H1 (cell line): ENCODE measurements at regions not wholly inside any gene's neighbourhood (a gene's known extent, or its start where the extent isn't known, plus 50 kb on each side); places are given as distances from the start of the nearest gene placed in this dataset.

ENCODE experiments used
- CTCF ChIA-PET: fragments of 300-600 bp; sonication (Branson Sonifier 250); formaldehyde crosslinking; loops from one replicate; lab custom pipeline; 2021; ENCODE audit not compliant: partially characterized antibody; lab: Charles Lee
- POLR2A ChIA-PET: fragments of 300-600 bp; sonication (Branson Sonifier 250); formaldehyde crosslinking; loops from one replicate; lab custom pipeline; 2021; ENCODE audit warnings: inconsistent platforms; ENCODE audit not compliant: partially characterized antibody; lab: Charles Lee
- DNase-seq, 2 experiments: peaks; one replicate each; pipeline versions ENCODE4 v3.0.0 to v3.0.0-alpha.2; 2010 to 2022; ENCODE audit warnings: low spot score in 2 of 2, low read depth in 1 of 2, mixed read lengths in 1 of 2
- FAIRE-seq: peaks from 2 replicates; lab custom pipeline; 2011; peaks lifted over from hg19 to GRCh38; lab: Jason Lieb, UNC
- H2AFZ ChIP-seq: 2 replicates; pipeline ENCODE4 v1.8.1; 2012; ENCODE audit warnings: low read length, inconsistent platforms
- H2AK5ac ChIP-seq: 2 replicates; pipeline ENCODE4 v1.6.1; 2013; ENCODE audit warnings: low read depth, low read length
- H2BK120ac ChIP-seq: replicated peaks from 2 replicates; pipeline ENCODE3; 2013; ENCODE audit warnings: low read depth, low read length, inconsistent platforms
- H2BK12ac ChIP-seq: 2 replicates; pipeline ENCODE4 v1.6.1; 2013; ENCODE audit warnings: low read depth, low read length
- H2BK15ac ChIP-seq: 2 replicates; pipeline ENCODE4 v1.6.1; 2013; ENCODE audit warnings: low read length
- H2BK20ac ChIP-seq: 2 replicates; pipeline ENCODE4 v1.6.1; 2013; ENCODE audit warnings: low read length
- H2BK5ac ChIP-seq: 2 replicates; pipeline ENCODE4 v1.6.1; 2013; ENCODE audit warnings: low read depth, low read length
- H3K14ac ChIP-seq: 2 replicates; pipeline ENCODE4 v1.6.1; 2013; ENCODE audit warnings: inconsistent platforms; ENCODE audit not compliant: insufficient read length
- H3K18ac ChIP-seq: 2 replicates; pipeline ENCODE4 v1.6.1; 2013; ENCODE audit warnings: low read length; ENCODE audit errors: extremely low read depth
- H3K23ac ChIP-seq: 2 replicates; pipeline ENCODE4 v1.6.1; 2013; ENCODE audit warnings: inconsistent platforms; ENCODE audit not compliant: insufficient read length
- H3K23me2 ChIP-seq: 2 replicates; pipeline ENCODE4 v1.6.1; 2013; ENCODE audit warnings: low read depth, low read length
- H3K27ac ChIP-seq: 2 replicates; pipeline ENCODE4 v1.6.1; 2011; ENCODE audit warnings: low read depth, low read length, inconsistent platforms
- H3K27me3 ChIP-seq, 4 experiments: replicated peaks in 1 of 4; 1 replicate in 1 of 4; 2 replicates in 3 of 4; pipeline versions ENCODE4 v1.6.1 to v1.8.1; 2011 to 2013; ENCODE audit warnings: low read length in 3 of 4, mild to moderate bottlenecking in 3 of 4, inconsistent platforms in 2 of 4, mixed read lengths in 2 of 4, moderate library complexity in 1 of 4; ENCODE audit not compliant: control insufficient read depth in 3 of 4, insufficient read depth in 3 of 4; ENCODE audit errors: extremely low read depth in 1 of 4
- H3K36me3 ChIP-seq, 4 experiments: 2 replicates each; pipeline versions ENCODE4 v1.6.1 to v1.8.1; 2011 to 2013; ENCODE audit warnings: mild to moderate bottlenecking in 4 of 4, low read length in 3 of 4, moderate library complexity in 2 of 4, control low read depth in 1 of 4, inconsistent platforms in 1 of 4; ENCODE audit not compliant: insufficient read depth in 4 of 4, control insufficient read depth in 2 of 4
- H3K4ac ChIP-seq: replicated peaks from 2 replicates; pipeline ENCODE3; 2013; ENCODE audit warnings: low read length, low read depth, mixed read lengths, inconsistent platforms; ENCODE audit not compliant: insufficient read length
- H3K4me1 ChIP-seq, 4 experiments: replicated peaks in 1 of 4; 1 replicate in 1 of 4; 2 replicates in 3 of 4; pipeline versions ENCODE4 v1.6.1 to v1.8.1; 2011 to 2013; ENCODE audit warnings: low read length in 3 of 4, inconsistent platforms in 2 of 4, mixed read lengths in 1 of 4; ENCODE audit not compliant: insufficient read depth in 4 of 4, control insufficient read depth in 3 of 4
- H3K4me2 ChIP-seq, 2 experiments: 2 replicates each; pipeline versions ENCODE4 v1.6.1 to v1.8.1; 2011 to 2013; ENCODE audit warnings: low read depth in 2 of 2, low read length in 2 of 2, control low read depth in 1 of 2, inconsistent platforms in 1 of 2, mild to moderate bottlenecking in 1 of 2; ENCODE audit not compliant: insufficient read depth in 1 of 2
- H3K4me3 ChIP-seq, 4 experiments: fragments of 200-600, 300-600 bp in 1 of 4; sonication (generic), shearing (Covaris generic), sonication (Bioruptor Twin) in 1 of 4; 2 replicates each; pipeline versions ENCODE4 v1.5.1 to v1.8.1; 2011 to 2016; ENCODE audit warnings: low read length in 4 of 4, low read depth in 3 of 4, control low read depth in 2 of 4, inconsistent platforms in 2 of 4, mild to moderate bottlenecking in 2 of 4, mixed read lengths in 1 of 4, moderate library complexity in 1 of 4; ENCODE audit not compliant: insufficient read depth in 2 of 4; ENCODE audit errors: extremely low read depth in 1 of 4
- H3K56ac ChIP-seq: replicated peaks from 2 replicates; pipeline ENCODE3; 2013; ENCODE audit warnings: low read depth, mild to moderate bottlenecking, mixed read lengths, low read length, inconsistent platforms; ENCODE audit not compliant: insufficient read length
- H3K79me1 ChIP-seq: 2 replicates; pipeline ENCODE4 v1.6.1; 2013; ENCODE audit warnings: low read depth, low read length, control low read depth
- H3K79me2 ChIP-seq, 2 experiments: 2 replicates each; pipeline versions ENCODE4 v1.6.1 to v1.8.1; 2012 to 2013; ENCODE audit warnings: low read length in 2 of 2, mild to moderate bottlenecking in 2 of 2, inconsistent platforms in 1 of 2; ENCODE audit not compliant: insufficient read depth in 2 of 2, control insufficient read depth in 1 of 2
- H3K9ac ChIP-seq, 4 experiments: replicated peaks in 1 of 4; 1 replicate in 1 of 4; 2 replicates in 3 of 4; pipeline versions ENCODE4 v1.6.1 to v1.8.1; 2011 to 2013; ENCODE audit warnings: low read depth in 3 of 4, low read length in 3 of 4, control low read depth in 2 of 4, mild to moderate bottlenecking in 2 of 4, moderate library complexity in 2 of 4, inconsistent platforms in 1 of 4; ENCODE audit errors: extremely low read depth in 1 of 4
- H3K9me3 ChIP-seq, 2 experiments: 2 replicates each; pipeline versions ENCODE4 v1.6.1 to v1.8.1; 2012 to 2013; ENCODE audit warnings: mild to moderate bottlenecking in 2 of 2, moderate library complexity in 2 of 2, control low read depth in 1 of 2, inconsistent platforms in 1 of 2, low read depth in 1 of 2, low read length in 1 of 2, mixed read lengths in 1 of 2; ENCODE audit not compliant: insufficient read depth in 2 of 2
- H4K20me1 ChIP-seq, 2 experiments: replicated peaks in 1 of 2; 2 replicates each; pipeline versions ENCODE3 to v1.8.1; 2011 to 2013; ENCODE audit warnings: inconsistent platforms in 2 of 2, low read length in 2 of 2, mild to moderate bottlenecking in 1 of 2; ENCODE audit not compliant: insufficient read depth in 2 of 2, control insufficient read depth in 1 of 2
- H4K5ac ChIP-seq: 2 replicates; pipeline ENCODE4 v1.6.1; 2013; ENCODE audit warnings: low read length, low read depth, mixed read lengths, inconsistent platforms; ENCODE audit not compliant: insufficient read length
- H4K8ac ChIP-seq: 2 replicates; pipeline ENCODE4 v1.8.0; 2013; ENCODE audit warnings: mild to moderate bottlenecking, moderate library complexity, low read length, inconsistent platforms; ENCODE audit not compliant: insufficient read depth; ENCODE audit errors: extremely low read depth
- H4K91ac ChIP-seq: replicated peaks from 2 replicates; pipeline ENCODE3; 2013; ENCODE audit warnings: low read length, mixed read lengths, inconsistent platforms; ENCODE audit not compliant: insufficient read length
- CBX8 ChIP-seq: fragments of 300-800, 300-1000 bp; sonication (generic); IDR thresholded peaks from 2 replicates; pipeline ENCODE4 v1.7.1; 2016; ENCODE audit warnings: low read depth, low read length, borderline replicate concordance
- CHD1 ChIP-seq: IDR thresholded peaks from 2 replicates; pipeline ENCODE4 v1.6.1; 2012; ENCODE audit warnings: low read depth, low read length, improper control_type of control experiment
- EP300 ChIP-seq, 2 experiments: IDR thresholded peaks; 1 replicate in 1 of 2; 2 replicates in 1 of 2; pipeline ENCODE4 v1.6.1; 2011 to 2012; ENCODE audit warnings: low read depth in 2 of 2, low read length in 2 of 2, mild to moderate bottlenecking in 2 of 2, borderline replicate concordance in 1 of 2, inconsistent platforms in 1 of 2, moderate library complexity in 1 of 2
- KDM5A ChIP-seq: fragments of 200-600 bp; IDR thresholded peaks from 2 replicates; pipeline ENCODE4 v1.7.1; 2012; ENCODE audit warnings: mild to moderate bottlenecking, low read length, inconsistent platforms, mixed read lengths
- WGBS, 2 experiments: shearing (Covaris generic) in 1 of 2; methylation state at CpG; one replicate each; pipeline versions ENCODE4 v1.1.6 to v1.1.7; 2013 to 2015; ENCODE audit warnings: low lambda C conversion rate in 2 of 2, mixed read lengths in 2 of 2, inconsistent platforms in 1 of 2, low coverage in 1 of 2, missing lambda C conversion rate in 1 of 2; ENCODE audit not compliant: insufficient replicate concordance in 2 of 2, insufficient coverage in 1 of 2, insufficient read length in 1 of 2; ENCODE audit errors: extremely low coverage in 1 of 2, missing lambda C conversion rate in 1 of 2; 5-methylcytosine and 5-hydroxymethylcytosine counted together

DNA sequence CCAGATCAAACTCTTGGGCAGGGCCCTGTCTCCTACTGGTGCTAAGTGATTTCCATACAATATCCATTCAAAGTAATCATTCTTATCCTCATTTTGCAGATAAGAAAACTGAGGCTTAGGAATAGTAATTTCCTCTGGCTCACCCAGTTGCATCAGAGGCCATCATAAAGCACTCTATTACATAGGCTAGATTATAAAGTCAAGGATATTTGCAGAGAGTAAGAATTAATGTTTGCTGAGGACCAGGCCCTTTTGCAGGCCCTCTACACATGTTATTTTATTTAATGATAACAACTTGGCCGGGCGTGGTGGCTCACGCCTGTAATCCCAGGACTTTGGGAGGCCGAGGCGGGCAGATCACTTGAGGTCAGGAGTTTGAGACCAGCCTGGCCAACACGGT lies 316.8 kb downstream of the ZNF674 start:
- no peaks in the 10 kb centered on the region for H3K79me2 ChIP-seq
- H3K23ac ChIP-seq: no peak overlapping the region
- DNase-seq (no peak), FAIRE-seq (no peak)
- H3K18ac ChIP-seq: no peak overlapping the region
- no peaks in the 10 kb centered on the region for H3K23me2 ChIP-seq
- H3K27ac ChIP-seq: no peak overlapping the region
- CTCF ChIA-PET: no interaction called here
- no peak overlapping the region for H4K8ac ChIP-seq
- H4K91ac ChIP-seq: no peak overlapping the region
- no peak overlapping the region for H4K5ac ChIP-seq
- POLR2A ChIA-PET: no interaction called here
- no peak overlapping the region for H2AK5ac ChIP-seq
- 80% methylated on average over 3 of the region's 6 CpGs; no CpG with 5 or more reads in 1 of the 2 experiments for WGBS, 2 experiments
- no peaks in the 10 kb centered on the region for H3K79me1 ChIP-seq
- no peak overlapping the region for H3K56ac ChIP-seq
- no peak overlapping the region for H2BK20ac ChIP-seq
- no peak for TF ChIP-seq CBX8
- no peak for TF ChIP-seq KDM5A
- no peak for TF ChIP-seq CHD1
- no peak for TF ChIP-seq EP300 (IDR thresholded peaks at IDR 0.05; ENCODE audit: borderline replicate concordance in 1 of 2, low read depth in 2 of 2, low read length in 2 of 2)
- no peaks in the 10 kb centered on the region for H3K27me3 ChIP-seq
- no peaks in the 10 kb centered on the region for H3K9me3 ChIP-seq
- no peak overlapping the region for H3K9ac ChIP-seq
- H4K20me1 ChIP-seq: no peaks in the 10 kb centered on the region
- no peak overlapping the region for H2BK5ac ChIP-seq
- no peak overlapping the region for H2BK120ac ChIP-seq
- H2BK12ac ChIP-seq: no peak overlapping the region
- H3K4ac ChIP-seq: no peak overlapping the region
- no peak overlapping the region for H3K4me3 ChIP-seq
- H3K36me3 ChIP-seq: no peaks in the 10 kb centered on the region
- no peak overlapping the region for H2AFZ ChIP-seq
- no peaks in the 10 kb centered on the region for H3K4me1 ChIP-seq
- no peak overlapping the region for H3K4me2 ChIP-seq
- no peak overlapping the region for H2BK15ac ChIP-seq
- no peak overlapping the region for H3K14ac ChIP-seq
